Ishikawa (cell line): ENCODE measurements at regions not wholly inside any gene's neighbourhood (a gene's known extent, or its start where the extent isn't known, plus 50 kb on each side); places are given as distances from the start of the nearest gene placed in this dataset.

ENCODE experiments used
- CEBPB ChIP-seq: IDR thresholded peaks from 2 replicates; pipeline ENCODE4 v1.6.1; 2012
- CREB1 ChIP-seq: IDR thresholded peaks from 2 replicates; pipeline ENCODE4 v1.6.1; 2012; ENCODE audit warnings: low read depth
- EGR1 ChIP-seq: IDR thresholded peaks from 2 replicates; pipeline ENCODE4 v1.6.1; 2012
- EP300 ChIP-seq: IDR thresholded peaks from 2 replicates; pipeline ENCODE4 v1.6.1; 2012; ENCODE audit warnings: borderline replicate concordance
- FOXM1 ChIP-seq: IDR thresholded peaks from 2 replicates; pipeline ENCODE4 v1.6.1; 2012; ENCODE audit warnings: low read depth, borderline replicate concordance
- NFIC ChIP-seq: IDR thresholded peaks from 2 replicates; pipeline ENCODE4 v1.6.1; 2012
- RAD21 ChIP-seq: IDR thresholded peaks from 2 replicates; pipeline ENCODE4 v1.6.1; 2012; ENCODE audit warnings: low read depth
- TAF1 ChIP-seq: IDR thresholded peaks from 2 replicates; pipeline ENCODE4 v1.6.1; 2012; ENCODE audit warnings: low read depth, mild to moderate bottlenecking
- TCF12 ChIP-seq: IDR thresholded peaks from 2 replicates; pipeline ENCODE4 v1.6.1; 2012; ENCODE audit warnings: low read depth
- TEAD4 ChIP-seq: IDR thresholded peaks from 2 replicates; pipeline ENCODE4 v1.6.1; 2012
- USF1 ChIP-seq: IDR thresholded peaks from 2 replicates; pipeline ENCODE4 v1.6.1; 2012
- YY1 ChIP-seq: IDR thresholded peaks from 2 replicates; pipeline ENCODE4 v1.6.1; 2012; ENCODE audit warnings: low read depth
- ZBTB7A ChIP-seq: IDR thresholded peaks from 2 replicates; pipeline ENCODE4 v1.6.1; 2012; ENCODE audit warnings: low read depth
- TF ChIP-seq, protein P1 (sequence below): IDR thresholded peaks from 2 replicates; pipeline ENCODE4 v1.6.1; 2012; ENCODE audit warnings: low read depth, mild to moderate bottlenecking
- TF ChIP-seq, protein P2 (sequence below): IDR thresholded peaks from 2 replicates; pipeline ENCODE4 v1.6.1; 2012

DNA sequence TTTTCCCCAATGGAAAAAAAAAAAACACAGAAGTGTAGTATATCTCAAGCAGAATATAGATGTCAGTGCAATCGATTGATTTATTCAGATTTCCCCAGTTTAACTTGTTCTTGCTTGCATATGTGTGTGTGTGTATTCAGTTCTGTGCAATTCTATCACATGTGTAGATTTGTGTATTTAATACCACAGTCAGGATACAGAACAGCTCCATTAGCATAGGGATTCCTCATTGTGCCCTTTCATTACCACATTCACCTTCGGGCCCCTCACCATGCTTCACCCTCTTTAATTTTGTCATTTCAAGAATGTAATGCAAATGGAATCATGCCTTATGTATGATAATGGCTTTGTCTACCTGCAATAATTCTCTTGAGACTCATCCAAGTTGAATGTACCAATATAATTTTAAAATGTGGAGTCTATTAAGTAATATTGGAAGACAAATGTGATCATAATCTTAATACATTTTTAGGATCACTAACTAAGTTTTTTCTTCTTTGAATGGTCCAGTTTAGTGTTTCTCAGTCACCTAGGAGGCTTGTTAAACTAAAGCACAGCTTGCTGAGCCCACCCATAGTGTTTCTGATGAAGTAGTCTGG lies 187.9 kb downstream of the TENT5A start:
- TF ChIP-seq EGR1 (no peak), USF1 (no peak), YY1 (no peak), TAF1 (no peak), ZBTB7A (no peak), EP300 (no peak), TEAD4 (no peak), CREB1 (no peak), NFIC (no peak), FOXM1 (no peak), RAD21 (no peak), CEBPB (no peak)
- TF ChIP-seq, protein P1, sequence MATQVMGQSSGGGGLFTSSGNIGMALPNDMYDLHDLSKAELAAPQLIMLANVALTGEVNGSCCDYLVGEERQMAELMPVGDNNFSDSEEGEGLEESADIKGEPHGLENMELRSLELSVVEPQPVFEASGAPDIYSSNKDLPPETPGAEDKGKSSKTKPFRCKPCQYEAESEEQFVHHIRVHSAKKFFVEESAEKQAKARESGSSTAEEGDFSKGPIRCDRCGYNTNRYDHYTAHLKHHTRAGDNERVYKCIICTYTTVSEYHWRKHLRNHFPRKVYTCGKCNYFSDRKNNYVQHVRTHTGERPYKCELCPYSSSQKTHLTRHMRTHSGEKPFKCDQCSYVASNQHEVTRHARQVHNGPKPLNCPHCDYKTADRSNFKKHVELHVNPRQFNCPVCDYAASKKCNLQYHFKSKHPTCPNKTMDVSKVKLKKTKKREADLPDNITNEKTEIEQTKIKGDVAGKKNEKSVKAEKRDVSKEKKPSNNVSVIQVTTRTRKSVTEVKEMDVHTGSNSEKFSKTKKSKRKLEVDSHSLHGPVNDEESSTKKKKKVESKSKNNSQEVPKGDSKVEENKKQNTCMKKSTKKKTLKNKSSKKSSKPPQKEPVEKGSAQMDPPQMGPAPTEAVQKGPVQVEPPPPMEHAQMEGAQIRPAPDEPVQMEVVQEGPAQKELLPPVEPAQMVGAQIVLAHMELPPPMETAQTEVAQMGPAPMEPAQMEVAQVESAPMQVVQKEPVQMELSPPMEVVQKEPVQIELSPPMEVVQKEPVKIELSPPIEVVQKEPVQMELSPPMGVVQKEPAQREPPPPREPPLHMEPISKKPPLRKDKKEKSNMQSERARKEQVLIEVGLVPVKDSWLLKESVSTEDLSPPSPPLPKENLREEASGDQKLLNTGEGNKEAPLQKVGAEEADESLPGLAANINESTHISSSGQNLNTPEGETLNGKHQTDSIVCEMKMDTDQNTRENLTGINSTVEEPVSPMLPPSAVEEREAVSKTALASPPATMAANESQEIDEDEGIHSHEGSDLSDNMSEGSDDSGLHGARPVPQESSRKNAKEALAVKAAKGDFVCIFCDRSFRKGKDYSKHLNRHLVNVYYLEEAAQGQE, result no peak
- TF ChIP-seq, protein P2, sequence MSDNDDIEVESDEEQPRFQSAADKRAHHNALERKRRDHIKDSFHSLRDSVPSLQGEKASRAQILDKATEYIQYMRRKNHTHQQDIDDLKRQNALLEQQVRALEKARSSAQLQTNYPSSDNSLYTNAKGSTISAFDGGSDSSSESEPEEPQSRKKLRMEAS, result no peak

GRCh38 chr6:81562169-81562568 lies 190.3 kb downstream of the TENT5A start:
- TF ChIP-seq, protein P2, result no peak
- TF ChIP-seq YY1 (no peak), FOXM1 (no peak), NFIC (no peak), EP300 (no peak), TEAD4 (no peak), TCF12 (no peak), CREB1 (no peak), ZBTB7A (no peak), CEBPB (no peak), USF1 (no peak), EGR1 (no peak), RAD21 (no peak), TAF1 (no peak)
- TF ChIP-seq, protein P1, result no peak

DNA sequence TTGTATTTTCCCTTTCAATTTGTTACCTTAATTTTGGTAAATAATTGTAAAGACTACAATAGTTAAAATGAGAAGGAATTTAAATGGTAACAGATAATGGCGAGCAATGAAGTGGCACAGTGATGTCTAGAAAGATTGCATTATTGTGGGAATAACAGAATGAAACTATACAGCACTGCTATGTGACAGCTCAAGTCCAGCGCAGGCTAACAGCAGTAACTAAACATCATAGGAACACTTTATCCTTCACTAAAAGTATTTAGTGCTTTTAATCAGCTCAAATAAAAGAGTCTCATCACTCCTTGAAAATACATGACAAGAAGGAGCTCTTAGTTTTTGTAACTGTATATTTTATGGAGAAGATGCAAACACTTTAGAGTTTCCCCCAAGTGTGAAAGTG lies 190.8 kb downstream of the TENT5A start:
- TF ChIP-seq, protein P2, result no peak
- TF ChIP-seq CEBPB, result no peak
- TF ChIP-seq CREB1, result no peak
- no peak for TF ChIP-seq ZBTB7A
- no peak for TF ChIP-seq YY1
- no peak for TF ChIP-seq FOXM1

DNA sequence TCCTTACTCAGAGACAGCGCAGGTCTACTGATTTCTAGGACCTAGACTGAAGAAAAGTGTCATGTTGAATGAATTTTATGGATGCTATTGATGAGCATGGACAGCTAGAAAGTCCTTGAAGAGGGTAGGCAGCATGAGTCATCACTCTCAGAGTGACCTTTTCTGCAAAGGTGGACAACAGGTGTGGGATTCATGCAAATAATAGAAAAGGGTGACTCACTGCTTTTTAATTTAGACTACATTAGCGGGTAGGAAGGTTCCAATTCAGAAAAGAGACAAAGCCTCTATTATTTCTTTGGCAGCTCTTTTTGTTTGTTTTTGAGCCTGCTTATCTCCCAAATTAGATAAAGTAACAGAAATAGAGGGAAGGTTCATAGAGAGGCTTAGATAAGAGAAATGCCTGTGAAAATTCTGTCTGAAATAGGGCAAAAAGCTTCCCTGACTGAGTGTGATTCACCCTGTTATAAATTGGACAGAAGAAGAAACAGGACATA lies 191.4 kb downstream of the TENT5A start:
- TF ChIP-seq YY1 (no peak), TCF12 (no peak), CREB1 (no peak), TAF1 (no peak), FOXM1 (no peak), CEBPB (no peak)
- TF ChIP-seq, protein P1, result no peak
